B cell (primary cell): ENCODE measurements at regions not wholly inside any gene's neighbourhood (a gene's known extent, or its start where the extent isn't known, plus 50 kb on each side); places are given as distances from the start of the nearest gene placed in this dataset.

Experiments
- ATAC-seq: fragments of 200-7000 bp; cut with Tn5 transposase; one replicate; pipeline ENCODE4 v1.10.0; 2021; ENCODE audit warnings: low read depth, mild to moderate bottlenecking, moderate number of reproducible peaks, moderate library complexity
- CTCF ChIA-PET: fragments of 350-600 bp; sonication (Branson Sonifier 250); formaldehyde crosslinking; loops from one replicate; lab custom pipeline; 2021; ENCODE audit warnings: antibody characterized with exemption, inconsistent platforms; lab: Charles Lee
- POLR2A ChIA-PET: fragments of 350-600 bp; sonication (Branson Sonifier 250); formaldehyde crosslinking; loops from one replicate; lab custom pipeline; 2021; ENCODE audit warnings: antibody characterized with exemption; lab: Charles Lee
- DNase-seq: peaks from one replicate; pipeline ENCODE4 v3.0.0; 2013
- H2AFZ ChIP-seq: 2 replicates; pipeline ENCODE4 v1.6.1; 2012; ENCODE audit warnings: mild to moderate bottlenecking, low read depth, low read length; ENCODE audit not compliant: insufficient read depth, poor library complexity, severe bottlenecking
- H3K27ac ChIP-seq, 2 donors: 1 replicate in 1 of 2; 2 replicates in 1 of 2; pipeline ENCODE4 v1.5.1; 2012 to 2013; ENCODE audit warnings: low read length in 2 of 2, mild to moderate bottlenecking in 2 of 2, moderate library complexity in 1 of 2
- H3K27me3 ChIP-seq, 4 experiments: fragments of 200-600 bp in 1 of 4; sonication (generic) in 1 of 4; replicated peaks in 1 of 4; 1 replicate in 2 of 4; 2 replicates in 2 of 4; pipeline versions ENCODE4 v1.6.1 to v1.7.0; 2013 to 2016; ENCODE audit warnings: low read length in 3 of 4, mild to moderate bottlenecking in 2 of 4, mixed read lengths in 1 of 4, moderate library complexity in 1 of 4; ENCODE audit not compliant: insufficient read depth in 4 of 4, control insufficient read depth in 3 of 4; ENCODE audit errors: control extremely low read depth in 1 of 4
- H3K36me3 ChIP-seq, 2 experiments: replicated peaks in 1 of 2; 1 replicate in 1 of 2; 2 replicates in 1 of 2; pipeline versions ENCODE4 v1.6.1 to v1.7.1; 2013; ENCODE audit warnings: low read length in 1 of 2; ENCODE audit not compliant: insufficient read depth in 2 of 2, control insufficient read depth in 1 of 2; ENCODE audit errors: control extremely low read depth in 1 of 2, extremely low read depth in 1 of 2
- H3K4me1 ChIP-seq, 2 donors: fragments of 200-600 bp in 1 of 2; sonication (generic) in 1 of 2; 1 replicate in 1 of 2; 2 replicates in 1 of 2; pipeline versions ENCODE4 v1.5.1 to v1.6.1; 2013 to 2017; ENCODE audit warnings: low read length in 2 of 2; ENCODE audit not compliant: control insufficient read depth in 2 of 2, insufficient read depth in 2 of 2
- H3K4me2 ChIP-seq: replicated peaks from 2 replicates; pipeline ENCODE3; 2012; ENCODE audit warnings: mild to moderate bottlenecking, low read depth, low read length; ENCODE audit not compliant: poor library complexity, severe bottlenecking
- H3K4me3 ChIP-seq, 5 experiments: fragments of 200-600 bp in 1 of 5; sonication (generic) in 1 of 5; 1 replicate in 3 of 5; 2 replicates in 2 of 5; pipeline versions ENCODE4 v1.5.1 to v1.7.0; 2011 to 2016; ENCODE audit warnings: low read length in 4 of 5, mild to moderate bottlenecking in 4 of 5, low read depth in 2 of 5, control low read depth in 1 of 5, moderate library complexity in 1 of 5; ENCODE audit not compliant: insufficient read depth in 1 of 5; ENCODE audit errors: control extremely low read depth in 1 of 5, extremely low read depth in 1 of 5
- H3K79me2 ChIP-seq: fragments of 200-600 bp; sonication (generic); one replicate; pipeline ENCODE4 v1.6.0; 2016; ENCODE audit warnings: low read length; ENCODE audit not compliant: control insufficient read depth, insufficient read depth
- H3K9ac ChIP-seq: fragments of 200-600 bp; sonication (generic); 2 replicates; pipeline ENCODE4 v1.6.1; 2017; ENCODE audit warnings: mild to moderate bottlenecking, low read length, moderate library complexity
- H3K9me3 ChIP-seq, 3 donors: one replicate each; pipeline versions ENCODE4 v1.6.1 to v1.7.1; 2013; ENCODE audit warnings: low read length in 2 of 3; ENCODE audit not compliant: control insufficient read depth in 2 of 3, insufficient read depth in 1 of 3; ENCODE audit errors: control extremely low read depth in 1 of 3
- H4K20me1 ChIP-seq: 2 replicates; pipeline ENCODE4 v1.6.0; 2012; ENCODE audit warnings: mild to moderate bottlenecking, low read length; ENCODE audit not compliant: insufficient read depth, control insufficient read depth, poor library complexity, severe bottlenecking
- H3K27ac Mint-ChIP-seq: one replicate; pipeline ENCODE4 v1.8.0; 2021; ENCODE audit warnings: mixed read lengths
- H3K27me3 Mint-ChIP-seq: one replicate; pipeline ENCODE4 v1.8.0; 2021; ENCODE audit warnings: mixed read lengths
- H3K4me1 Mint-ChIP-seq: one replicate; pipeline ENCODE4 v1.8.0; 2021; ENCODE audit warnings: mixed read lengths
- H3K4me3 Mint-ChIP-seq: one replicate; pipeline ENCODE4 v1.8.0; 2021; ENCODE audit warnings: mixed read lengths
- H3K9me3 Mint-ChIP-seq: one replicate; pipeline ENCODE4 v1.8.0; 2022; ENCODE audit warnings: mixed read lengths; ENCODE audit not compliant: insufficient read depth
- CTCF ChIP-seq: fragments of 200-600 bp; IDR thresholded peaks from one replicate; pipeline ENCODE4 v1.8.0; 2022; ENCODE audit warnings: antibody characterized with exemption, mild to moderate bottlenecking
- EZH2 ChIP-seq: IDR thresholded peaks from 2 replicates; pipeline ENCODE4 v1.6.1; 2012; ENCODE audit warnings: borderline replicate concordance, low read depth, mild to moderate bottlenecking, moderate library complexity, low read length; ENCODE audit not compliant: insufficient read depth, poor library complexity, severe bottlenecking
- WGBS: methylation state at CpG from one replicate; pipeline ENCODE4 v1.1.5; 2013; ENCODE audit warnings: missing lambda C conversion rate; ENCODE audit not compliant: insufficient coverage; 5-methylcytosine and 5-hydroxymethylcytosine counted together
- intact Hi-C: fragments of 100-400 bp; cut with micrococcal nuclease; formaldehyde crosslinking; loops from one replicate; pipeline ENCODE4 v1.10.0; 2022

- CTCF ChIA-PET, result no interaction called here
- whole genome bisulfite sequencing, result no CpG with 5 or more reads among the region's 1 CpG
- Histone ChIP-seq H3K27ac (no peak overlapping the region), H2AFZ (no peak overlapping the region), H4K20me1 (no peaks in the 10 kb centered on the region), H3K27me3 (no peaks in the 10 kb centered on the region), H3K9me3 (peaks cover 0 to 1% (median 0%) of the 10 kb centered on the region in 3 donors), H3K4me2 (no peak overlapping the region), H3K9ac (no peak overlapping the region), H3K4me3 (no peak overlapping the region), H3K36me3 (no peaks in the 10 kb centered on the region), H3K4me1 (no peaks in the 10 kb centered on the region), H3K79me2 (no peaks in the 10 kb centered on the region)
- DNase-seq, result no peak
- Mint-ChIP-seq H3K27me3 (no peaks in the 10 kb centered on the region), H3K9me3 (no peaks in the 10 kb centered on the region), H3K4me1 (no peaks in the 10 kb centered on the region), H3K27ac (no peak overlapping the region), H3K4me3 (no peak overlapping the region)
- no peak for ATAC-seq
- POLR2A ChIA-PET, result no interaction called here
- TF ChIP-seq CTCF, result no peak
- no peak for TF ChIP-seq EZH2
- intact Hi-C loops, result no loop called here
These were observed 167.6 kb upstream of the KLHL1 start for GRCh38 chr13:70275841-70276240.

GRCh38 chr13:70255406-70255991 lies 147.2 kb upstream of the KLHL1 start:
- H3K4me2 ChIP-seq, result no peak overlapping the region
- WGBS, result 96% methylated on average over 22 of the region's 22 CpGs
- TF ChIP-seq EZH2 (no peak), CTCF (no peak)
- no peaks in the 10 kb centered on the region for H3K4me1 Mint-ChIP-seq
- no peaks in the 10 kb centered on the region for H3K36me3 ChIP-seq
- H2AFZ ChIP-seq, result no peak overlapping the region
- no peaks in the 10 kb centered on the region for H3K4me1 ChIP-seq
- H3K4me3 Mint-ChIP-seq, result no peak overlapping the region
- H3K79me2 ChIP-seq, result no peaks in the 10 kb centered on the region
- DNase-seq (no peak), ATAC-seq (no peak)
- peaks cover 4% of the 10 kb centered on the region for H3K9me3 Mint-ChIP-seq
- no peak overlapping the region for H3K27ac Mint-ChIP-seq
- no peaks in the 10 kb centered on the region for H4K20me1 ChIP-seq
- H3K9me3 ChIP-seq, result peaks cover 0 to 11% (median 2%) of the 10 kb centered on the region in 3 donors
- no peak overlapping the region for H3K9ac ChIP-seq
- ChIA-PET CTCF (no interaction called here), POLR2A (no interaction called here)
- no peaks in the 10 kb centered on the region for H3K27me3 ChIP-seq
- H3K4me3 ChIP-seq, result no peak overlapping the region
- intact Hi-C loops, result no loop called here
- H3K27me3 Mint-ChIP-seq, result no peaks in the 10 kb centered on the region
- H3K27ac ChIP-seq, result no peak overlapping the region
